Heart right ventricle (tissue), 16 donors: ENCODE measurements at regions not wholly inside any gene's neighbourhood (a gene's known extent, or its start where the extent isn't known, plus 50 kb on each side); places are given as distances from the start of the nearest gene placed in this dataset.

Source experiments
- ATAC-seq, 8 donors: fragments of 200-7000 bp; cut with Tn5 transposase; one replicate each; pipeline ENCODE4 v1.9.1; 2020; ENCODE audit warnings: mild to moderate bottlenecking in 8 of 8, moderate library complexity in 8 of 8, moderate number of reproducible peaks in 1 of 8
- DNase-seq, 2 donors: peaks; one replicate each; pipeline ENCODE4 v3.0.0-alpha.2; 2020
- H3K27ac ChIP-seq, 10 donors: fragments of 200-600 bp; sonication (generic) in 2 of 10; one replicate each; pipeline versions ENCODE4 v1.5.0 to v1.8.0; 2020 to 2022; ENCODE audit warnings: mild to moderate bottlenecking in 3 of 10
- H3K27me3 ChIP-seq, 7 donors: fragments of 200-600 bp; one replicate each; pipeline ENCODE4 v1.8.0; 2021 to 2022; ENCODE audit warnings: mild to moderate bottlenecking in 2 of 7
- H3K36me3 ChIP-seq, 9 donors: fragments of 200-600 bp; sonication (generic) in 1 of 9; one replicate each; pipeline versions ENCODE4 v1.5.0 to v1.8.0; 2020 to 2022; ENCODE audit warnings: mild to moderate bottlenecking in 2 of 9
- H3K4me1 ChIP-seq, 9 donors: fragments of 200-600 bp; sonication (generic) in 1 of 9; one replicate each; pipeline versions ENCODE4 v1.5.0 to v1.8.0; 2020 to 2022; ENCODE audit warnings: mild to moderate bottlenecking in 4 of 9
- H3K4me3 ChIP-seq, 10 donors: fragments of 200-600 bp; sonication (generic) in 2 of 10; one replicate each; pipeline versions ENCODE4 v1.5.0 to v1.8.0; 2020 to 2022; ENCODE audit warnings: mild to moderate bottlenecking in 7 of 10, moderate library complexity in 2 of 10
- H3K9me3 ChIP-seq, 11 donors: fragments of 200-600 bp in 10 of 11; sonication (generic) in 2 of 11; one replicate each; pipeline versions ENCODE4 v1.5.0 to v1.8.0; 2013 to 2022; ENCODE audit warnings: mild to moderate bottlenecking in 2 of 11, control low read depth in 1 of 11, moderate library complexity in 1 of 11
- CTCF ChIP-seq, 9 donors: fragments of 200-600 bp; sonication (generic) in 2 of 9; IDR thresholded peaks; one replicate each; pipeline versions ENCODE4 v1.5.0 to v1.8.0; 2021 to 2022; ENCODE audit warnings: antibody characterized with exemption in 9 of 9, mild to moderate bottlenecking in 5 of 9, moderate library complexity in 1 of 9
- WGBS, 2 donors: extraction: QIAGEN DNeasy Blood & Tissue Kit; methylation state at CpG; one replicate each; pipeline ENCODE4 v1.1.7; 2013; ENCODE audit warnings: inconsistent platforms in 1 of 2; 5-methylcytosine and 5-hydroxymethylcytosine counted together
- intact Hi-C, 10 donors: fragments of 100-400 bp; cut with DNase I; formaldehyde crosslinking; loops; one replicate each; pipeline versions ENCODE4 v1.11.1 to v1.14.2; 2022
- donor health status: Arrhythmogenic right ventricular cardiomyopathy.
- donor health status: ischemic (EF 13 %, LVEDD 7.1; RV severe dilation, severe dysfunction).
- donor health status: healthy with polysubstance abuse.
- donor health status: DM: no; HTN: yes; CAD: no.
- donor health status: DM: no; HTN: no; CAD: no.
- donor health status: ischemic (EF 25% LVEDD 6.9; RV normal size, moderate dysfunction).
- donor health status: ischemic (EF 25% LVEDD 5.7; RV mildly dilated, moderate dysfunction).
- donor health status: healthy.
- donor health status: DM: yes; HTN: yes; CAD: no.
- donor health status: Ischemic cardiomyopathy.
- donor health status: ischemic (EF 35%, LVEDD 5.7; RV mildly dilated, moderate dysfunction).
- donor health status: nonischemic (EF 11% LVEDD 7.7; RV severe dilation, severe dysfunction).
- donor health status: DM: yes; HTN: yes; CAD: no.
- donor health status: PGD.
- donor health status: ischemic (EF 29% LVEDD 5.4; RV normal size, mild dysfunction).
- donor health status: nonischemic (EF 23%, LVEDD 6.1; RV moderate dilation, normal function).

DNA sequence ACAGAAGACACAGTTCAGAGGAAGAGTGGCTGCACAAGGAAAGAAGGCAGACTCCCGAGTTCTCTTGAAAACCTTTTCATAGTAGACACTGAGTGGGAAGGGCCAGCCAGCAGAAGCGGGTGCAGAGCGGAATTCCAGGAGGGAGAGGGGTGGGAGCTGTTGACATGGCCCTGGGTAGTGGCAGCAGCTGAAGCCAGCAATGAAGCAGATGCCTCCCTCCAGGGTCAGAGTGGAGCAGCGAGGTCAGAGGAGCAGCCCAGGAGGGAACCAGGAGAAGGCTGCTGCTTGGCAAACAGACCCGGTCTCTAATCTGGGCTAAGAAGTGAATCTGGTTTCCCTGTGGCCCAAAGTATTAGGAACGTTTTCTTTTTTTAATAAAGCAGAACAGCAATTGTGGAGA lies 73.9 kb upstream of the SPATA13 start:
- intact Hi-C loops, result no loop called here

GRCh38 chr13:24087605-24088225 lies 72.8 kb upstream of the SPATA13 start:
- intact Hi-C loops, result no loop called here
- Histone ChIP-seq H3K36me3 (no peaks in the 10 kb centered on the region), H3K27ac (peak overlapping the region in 3 of 10 donors; percentile 6 to 30 (median 14)), H3K9me3 (no peaks in the 10 kb centered on the region), H3K4me1 (peaks cover 0 to 45% (median 14%) of the 10 kb centered on the region in 9 donors), H3K4me3 (no peak overlapping the region), H3K27me3 (no peaks in the 10 kb centered on the region)
- DNase-seq (peak; percentile 13 to 35), ATAC-seq (peak in 7 of 8 donors; percentile 38 to 66 (median 63))
- 48 to 52% methylated on average over 7 of the region's 7 CpGs for WGBS, 2 donors
- no peak for TF ChIP-seq CTCF (IDR thresholded peaks at IDR 0.05)

More for the DNA sequence above, 73.9 kb upstream of the SPATA13 start:
- no peaks in the 10 kb centered on the region for H3K27me3 ChIP-seq
- WGBS, 2 donors, result 51 to 65% methylated on average over 6 of the region's 6 CpGs
- H3K4me1 ChIP-seq, result peaks cover 0 to 34% (median 14%) of the 10 kb centered on the region in 9 donors
- H3K4me3 ChIP-seq, result no peak overlapping the region
- no peaks in the 10 kb centered on the region for H3K9me3 ChIP-seq
- ATAC-seq (no peak), DNase-seq (no peak)
- no peak for TF ChIP-seq CTCF (IDR thresholded peaks at IDR 0.05)
- peak overlapping the region in 1 of 10 donors; percentile 30 for H3K27ac ChIP-seq
- no peaks in the 10 kb centered on the region for H3K36me3 ChIP-seq

DNA sequence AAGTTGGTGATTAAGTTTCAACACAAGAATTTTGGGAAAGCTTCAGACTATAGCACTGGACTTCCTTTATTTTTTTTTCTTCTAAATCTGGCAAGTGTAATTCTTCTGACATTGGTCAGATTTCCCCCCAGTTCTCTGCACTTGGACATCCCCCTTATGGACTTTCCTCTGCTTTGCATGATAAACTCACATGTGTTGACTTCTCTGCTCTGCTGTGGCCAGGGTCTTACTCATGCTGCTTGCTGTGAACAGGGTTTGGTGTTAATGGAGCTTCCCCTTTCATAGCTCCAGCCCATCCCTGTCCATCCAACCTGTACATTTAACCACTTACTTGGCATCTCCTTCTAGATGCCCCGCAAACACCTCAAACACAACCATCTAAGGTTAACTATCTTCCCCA lies 70.5 kb upstream of the SPATA13 start:
- Histone ChIP-seq H3K4me3 (peak overlapping the region in 1 of 10 donors; percentile 3), H3K9me3 (no peaks in the 10 kb centered on the region), H3K27ac (no peak overlapping the region), H3K36me3 (no peaks in the 10 kb centered on the region), H3K4me1 (peaks cover 0 to 54% (median 14%) of the 10 kb centered on the region in 9 donors), H3K27me3 (no peaks in the 10 kb centered on the region)
- 100% methylated on average over 1 of the region's 1 CpG for WGBS, 2 donors
- intact Hi-C loops, result no loop called here
- DNase-seq (no peak), ATAC-seq (no peak)
- TF ChIP-seq CTCF (IDR thresholded peaks at IDR 0.05), result no peak

DNA sequence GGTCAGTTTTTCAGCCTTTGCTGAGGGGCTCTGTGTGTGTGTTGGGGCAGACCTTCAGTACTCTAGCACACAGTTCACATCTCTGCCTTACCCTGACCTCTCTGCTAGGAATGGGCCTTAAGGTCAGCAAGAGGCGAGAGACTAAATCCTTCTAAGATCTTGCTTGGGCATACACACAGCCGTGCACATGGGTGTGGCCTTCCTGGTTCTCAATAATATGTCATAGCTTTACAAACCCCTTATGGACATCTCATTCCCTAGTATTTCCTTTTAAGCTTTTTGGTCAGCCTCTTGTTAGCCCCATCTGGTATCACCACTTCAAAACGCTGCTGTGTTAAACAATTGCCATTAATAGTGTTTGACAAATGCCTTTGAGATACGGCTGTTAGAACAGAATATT lies 69.4 kb upstream of the SPATA13 start:
- Histone ChIP-seq H3K27me3 (no peaks in the 10 kb centered on the region), H3K27ac (peak overlapping the region in 6 of 10 donors; percentile 8 to 71 (median 58)), H3K36me3 (no peaks in the 10 kb centered on the region), H3K4me3 (no peak overlapping the region), H3K9me3 (no peaks in the 10 kb centered on the region), H3K4me1 (peaks cover 0 to 54% (median 14%) of the 10 kb centered on the region in 9 donors)
- 73 to 76% methylated on average over 4 of the region's 4 CpGs for WGBS, 2 donors
- no peak for DNase-seq
- intact Hi-C loops, result no loop called here
- ATAC-seq, result peak in 2 of 8 donors; percentile 23 to 27
- no peak for TF ChIP-seq CTCF (IDR thresholded peaks at IDR 0.05)
